ENCODE measurements at regions not wholly inside any gene's neighbourhood (a gene's known extent, or its start where the extent isn't known, plus 50 kb on each side); places are given as distances from the start of the nearest gene placed in this dataset.

- H2BK120ac ChIP-seq (replicated peaks; ENCODE audit: low read depth, low read length): no peak overlapping the region
- H3K23me2 ChIP-seq (ENCODE audit: low read depth, low read length): no peaks in the 10 kb centered on the region
- no peaks in the 10 kb centered on the region for H4K20me1 ChIP-seq (replicated peaks in 1 of 2; ENCODE audit: control insufficient read depth in 1 of 2, insufficient read depth in 2 of 2, low read length in 2 of 2)
- FAIRE-seq (peak; percentile 98), DNase-seq (ENCODE audit: low read depth in 1 of 2, low spot score in 2 of 2) (peak in 1 of 2 experiments; percentile 49)
- no peaks in the 10 kb centered on the region for H3K79me2 ChIP-seq (ENCODE audit: control insufficient read depth in 1 of 2, insufficient read depth in 2 of 2, low read length in 2 of 2)
- no peaks in the 10 kb centered on the region for H3K36me3 ChIP-seq (ENCODE audit: control insufficient read depth in 2 of 4, insufficient read depth in 4 of 4, low read length in 3 of 4)
- H4K8ac ChIP-seq (ENCODE audit: extremely low read depth, insufficient read depth, low read length): no peak overlapping the region
- no peak overlapping the region for H3K9ac ChIP-seq (replicated peaks in 1 of 4; ENCODE audit: extremely low read depth in 1 of 4, low read depth in 3 of 4, low read length in 3 of 4)
- no peak overlapping the region for H3K56ac ChIP-seq (replicated peaks; ENCODE audit: insufficient read length, low read depth, low read length)
- no peak overlapping the region for H4K5ac ChIP-seq (ENCODE audit: insufficient read length, low read depth, low read length)
- 0 out of 2 replicates have a peak overlapping the region, but pooled peaks have one; percentile 61 for H2AFZ ChIP-seq (ENCODE audit: low read length)
- no peaks in the 10 kb centered on the region for H3K79me1 ChIP-seq (ENCODE audit: low read depth, low read length)
- POLR2A ChIA-PET (ENCODE audit: partially characterized antibody): no interaction called here
- no peak overlapping the region for H3K18ac ChIP-seq (ENCODE audit: extremely low read depth, low read length)
- no peak overlapping the region for H4K91ac ChIP-seq (replicated peaks; ENCODE audit: insufficient read length, low read length)
- 0 out of 2 replicates have a peak overlapping the region, but pooled peaks have one; percentile 64 for H2BK20ac ChIP-seq (ENCODE audit: low read length)
- H3K4ac ChIP-seq (replicated peaks; ENCODE audit: insufficient read length, low read depth, low read length): no peak overlapping the region
- H3K23ac ChIP-seq (ENCODE audit: insufficient read length): no peak overlapping the region
- H3K4me2 ChIP-seq (ENCODE audit: insufficient read depth in 1 of 2, low read depth in 2 of 2, low read length in 2 of 2): peak overlapping the region in 1 of 2 experiments; percentile 42; a peak in 3 of 4 replicates
- no peak overlapping the region for H2AK5ac ChIP-seq (ENCODE audit: low read depth, low read length)
- H2BK15ac ChIP-seq (ENCODE audit: low read length): no peak overlapping the region
- peak overlapping the region; percentile 64; the same call in 1 of the 2 replicates for H2BK12ac ChIP-seq (ENCODE audit: low read depth, low read length)
- CTCF ChIA-PET (ENCODE audit: partially characterized antibody): interaction anchor here (0.6 to 1.0 kb wide), 2 partner anchors 427 to 620 kb away, joined by 3 to 7 read pairs; no protein-coding TSS in a partner anchor
- H2BK5ac ChIP-seq (ENCODE audit: low read depth, low read length): no peak overlapping the region
- 28% methylated on average over 8 of the region's 8 CpGs; no CpG with 5 or more reads in 1 of the 2 experiments for WGBS, 2 experiments (ENCODE audit: extremely low coverage in 1 of 2, insufficient coverage in 1 of 2, insufficient read length in 1 of 2, insufficient replicate concordance in 2 of 2, low coverage in 1 of 2, low lambda C conversion rate in 2 of 2, missing lambda C conversion rate in 1 of 2)
- no peaks in the 10 kb centered on the region for H3K27me3 ChIP-seq (replicated peaks in 1 of 4; ENCODE audit: control insufficient read depth in 3 of 4, extremely low read depth in 1 of 4, insufficient read depth in 3 of 4, low read length in 3 of 4)
- H3K9me3 ChIP-seq (ENCODE audit: insufficient read depth in 2 of 2, low read depth in 1 of 2, low read length in 1 of 2): peaks cover 0 to 4% of the 10 kb centered on the region in 2 experiments; a peak in 2 of 4 replicates
- TF ChIP-seq BACH1 (IDR thresholded peaks at IDR 0.05; ENCODE audit: low read length) (peak; percentile 58; the same call in 1 of the 2 replicates), CTCF (IDR thresholded peaks at IDR 0.05; ENCODE audit: control extremely low read depth in 1 of 3, insufficient read depth in 1 of 3, low read depth in 1 of 3, low read length in 3 of 3) (peak in 1 of 3 experiments; percentile 4; a peak in 1 of 4 replicates), KDM5A (IDR thresholded peaks at IDR 0.05; ENCODE audit: low read length) (no peak), NANOG (IDR thresholded peaks at IDR 0.05; ENCODE audit: insufficient read depth, low read depth, low read length, poor library complexity, severe bottlenecking) (peak; percentile 82), RAD21 (IDR thresholded peaks at IDR 0.05 in 1 of 2, conservative IDR thresholded peaks at IDR 0.05 in 1 of 2; ENCODE audit: low read depth in 2 of 2, low read length in 2 of 2) (peak; percentile 27 to 45; a peak in 3 of 4 replicates), SIN3A (conservative IDR thresholded peaks at IDR 0.05 in 1 of 2, IDR thresholded peaks at IDR 0.05 in 1 of 2; ENCODE audit: low read depth in 1 of 2, low read length in 2 of 2) (no peak), MAFK (IDR thresholded peaks at IDR 0.05; ENCODE audit: low read depth, low read length) (peak; percentile 78), TCF12 (IDR thresholded peaks at IDR 0.05; ENCODE audit: low read depth, low read length) (0 out of 2 replicates have a peak, but pooled peaks have one; percentile 33)
- no peak overlapping the region for H3K14ac ChIP-seq (ENCODE audit: insufficient read length)
- H3K4me3 ChIP-seq (ENCODE audit: extremely low read depth in 1 of 4, insufficient read depth in 2 of 4, low read depth in 3 of 4, low read length in 4 of 4): peak overlapping the region in 1 of 4 experiments; percentile 11; a peak in 2 of 8 replicates
- H3K4me1 ChIP-seq (replicated peaks in 1 of 4; ENCODE audit: control insufficient read depth in 3 of 4, insufficient read depth in 4 of 4, low read length in 3 of 4): peaks cover 2 to 6% (median 4%) of the 10 kb centered on the region in 4 experiments; a peak in 4 of 7 replicates
- H3K27ac ChIP-seq (ENCODE audit: low read depth, low read length): no peak overlapping the region
Observed at GRCh38 chr7:54292171-54292925, 249.8 kb upstream of the VSTM2A start.

All from H1 (cell line).